Keratinocyte (primary cell): ENCODE measurements at regions not wholly inside any gene's neighbourhood (a gene's known extent, or its start where the extent isn't known, plus 50 kb on each side); places are given as distances from the start of the nearest gene placed in this dataset.

Source experiments
- CTCF ChIP-seq, 3 experiments: IDR thresholded peaks in 1 of 3; conservative IDR thresholded peaks in 1 of 3; optimal IDR thresholded peaks in 1 of 3; 2 replicates in 2 of 3; 3 replicates in 1 of 3; pipeline versions ENCODE3 to v1.5.1; 2011; ENCODE audit warnings: low read length in 3 of 3, mild to moderate bottlenecking in 3 of 3, moderate library complexity in 2 of 3, control low read depth in 1 of 3, inconsistent platforms in 1 of 3; ENCODE audit not compliant: insufficient read depth in 2 of 3; ENCODE audit errors: extremely low read depth in 1 of 3
- EZH2 ChIP-seq: IDR thresholded peaks from one replicate; pipeline ENCODE4 v1.6.1; 2012; ENCODE audit warnings: inconsistent platforms, mild to moderate bottlenecking, low read length, moderate library complexity

- no peak for TF ChIP-seq EZH2
- TF ChIP-seq CTCF (optimal IDR thresholded peaks at IDR 0.05 in 1 of 3, IDR thresholded peaks at IDR 0.05 in 1 of 3, conservative IDR thresholded peaks at IDR 0.05 in 1 of 3; ENCODE audit: extremely low read depth in 1 of 3, insufficient read depth in 2 of 3, low read length in 3 of 3): no peak
These were observed 225.1 kb upstream of the CHRNA7 start for GRCh38 chr15:31805090-31805662.
